ENCODE measurements at regions not wholly inside any gene's neighbourhood (a gene's known extent, or its start where the extent isn't known, plus 50 kb on each side); places are given as distances from the start of the nearest gene placed in this dataset.

GRCh38 chr1:4565166-4565565 lies 89.2 kb upstream of the AJAP1 start:
- Histone ChIP-seq H3K9ac (ENCODE audit: low read length) (no peak overlapping the region), H3K4me1 (ENCODE audit: control insufficient read depth, low read depth, low read length) (no peaks in the 10 kb centered on the region), H3K4me3 (ENCODE audit: low read length) (no peak overlapping the region), H3K36me3 (ENCODE audit: control insufficient read depth, low read depth, low read length) (no peaks in the 10 kb centered on the region), H3K27ac (ENCODE audit: low read length) (no peak overlapping the region), H3K9me3 (ENCODE audit: control insufficient read depth, low read depth, low read length) (no peaks in the 10 kb centered on the region), H3K27me3 (ENCODE audit: control insufficient read depth, insufficient read depth, low read length) (no peaks in the 10 kb centered on the region)

GRCh38 chr1:4565801-4566449 lies 88.5 kb upstream of the AJAP1 start:
- no peaks in the 10 kb centered on the region for H3K9me3 ChIP-seq (ENCODE audit: control insufficient read depth, low read depth, low read length)
- H3K27ac ChIP-seq (ENCODE audit: low read length) = no peak overlapping the region
- H3K9ac ChIP-seq (ENCODE audit: low read length) = no peak overlapping the region

GRCh38 chr1:4571263-4571662 lies 83.1 kb upstream of the AJAP1 start:
- Histone ChIP-seq H3K4me3 (ENCODE audit: low read length) (no peak overlapping the region), H3K4me1 (ENCODE audit: control insufficient read depth, low read depth, low read length) (no peaks in the 10 kb centered on the region), H3K9me3 (ENCODE audit: control insufficient read depth, low read depth, low read length) (no peaks in the 10 kb centered on the region), H3K36me3 (ENCODE audit: control insufficient read depth, low read depth, low read length) (no peaks in the 10 kb centered on the region), H3K27ac (ENCODE audit: low read length) (no peak overlapping the region), H3K9ac (ENCODE audit: low read length) (no peak overlapping the region), H3K27me3 (ENCODE audit: control insufficient read depth, insufficient read depth, low read length) (no peaks in the 10 kb centered on the region)

More at GRCh38 chr1:4565801-4566449, 88.5 kb upstream of the AJAP1 start:
- Histone ChIP-seq H3K36me3 (ENCODE audit: control insufficient read depth, low read depth, low read length) (no peaks in the 10 kb centered on the region), H3K4me1 (ENCODE audit: control insufficient read depth, low read depth, low read length) (no peaks in the 10 kb centered on the region), H3K27me3 (ENCODE audit: control insufficient read depth, insufficient read depth, low read length) (no peaks in the 10 kb centered on the region), H3K4me3 (ENCODE audit: low read length) (no peak overlapping the region)

GRCh38 chr1:4573526-4573925 lies 80.9 kb upstream of the AJAP1 start:
- no peaks in the 10 kb centered on the region for H3K36me3 ChIP-seq (ENCODE audit: control insufficient read depth, low read depth, low read length)
- no peaks in the 10 kb centered on the region for H3K27me3 ChIP-seq (ENCODE audit: control insufficient read depth, insufficient read depth, low read length)
- no peak overlapping the region for H3K9ac ChIP-seq (ENCODE audit: low read length)
- H3K4me1 ChIP-seq (ENCODE audit: control insufficient read depth, low read depth, low read length) = no peaks in the 10 kb centered on the region
- H3K9me3 ChIP-seq (ENCODE audit: control insufficient read depth, low read depth, low read length) = no peaks in the 10 kb centered on the region
- H3K4me3 ChIP-seq (ENCODE audit: low read length) = no peak overlapping the region
- no peak overlapping the region for H3K27ac ChIP-seq (ENCODE audit: low read length)

- Histone ChIP-seq H3K9me3 (ENCODE audit: control insufficient read depth, low read depth, low read length) (no peaks in the 10 kb centered on the region), H3K4me3 (ENCODE audit: low read length) (no peak overlapping the region), H3K36me3 (ENCODE audit: control insufficient read depth, low read depth, low read length) (no peaks in the 10 kb centered on the region), H3K27ac (ENCODE audit: low read length) (no peak overlapping the region), H3K27me3 (ENCODE audit: control insufficient read depth, insufficient read depth, low read length) (peaks cover 7% of the 10 kb centered on the region), H3K9ac (ENCODE audit: low read length) (no peak overlapping the region), H3K4me1 (ENCODE audit: control insufficient read depth, low read depth, low read length) (no peaks in the 10 kb centered on the region)
These were observed 72.6 kb upstream of the AJAP1 start for GRCh38 chr1:4581807-4582206.

GRCh38 chr1:4584449-4584848 lies 70.0 kb upstream of the AJAP1 start:
- Histone ChIP-seq H3K4me1 (ENCODE audit: control insufficient read depth, low read depth, low read length) (no peaks in the 10 kb centered on the region), H3K9ac (ENCODE audit: low read length) (no peak overlapping the region), H3K27ac (ENCODE audit: low read length) (no peak overlapping the region), H3K4me3 (ENCODE audit: low read length) (no peak overlapping the region), H3K9me3 (ENCODE audit: control insufficient read depth, low read depth, low read length) (no peaks in the 10 kb centered on the region), H3K27me3 (ENCODE audit: control insufficient read depth, insufficient read depth, low read length) (peaks cover 7% of the 10 kb centered on the region), H3K36me3 (ENCODE audit: control insufficient read depth, low read depth, low read length) (no peaks in the 10 kb centered on the region)

- Histone ChIP-seq H3K27me3 (ENCODE audit: control insufficient read depth, insufficient read depth, low read length) (peaks cover 7% of the 10 kb centered on the region), H3K9ac (ENCODE audit: low read length) (no peak overlapping the region), H3K36me3 (ENCODE audit: control insufficient read depth, low read depth, low read length) (no peaks in the 10 kb centered on the region), H3K4me1 (ENCODE audit: control insufficient read depth, low read depth, low read length) (no peaks in the 10 kb centered on the region), H3K9me3 (ENCODE audit: control insufficient read depth, low read depth, low read length) (no peaks in the 10 kb centered on the region), H3K27ac (ENCODE audit: low read length) (no peak overlapping the region), H3K4me3 (ENCODE audit: low read length) (no peak overlapping the region)
These were observed 69.2 kb upstream of the AJAP1 start for GRCh38 chr1:4585216-4585615.

- H3K36me3 ChIP-seq (ENCODE audit: control insufficient read depth, low read depth, low read length) = no peaks in the 10 kb centered on the region
- H3K27ac ChIP-seq (ENCODE audit: low read length) = no peak overlapping the region
- H3K9me3 ChIP-seq (ENCODE audit: control insufficient read depth, low read depth, low read length) = no peaks in the 10 kb centered on the region
- H3K9ac ChIP-seq (ENCODE audit: low read length) = no peak overlapping the region
- no peaks in the 10 kb centered on the region for H3K4me1 ChIP-seq (ENCODE audit: control insufficient read depth, low read depth, low read length)
- H3K27me3 ChIP-seq (ENCODE audit: control insufficient read depth, insufficient read depth, low read length) = peaks cover 7% of the 10 kb centered on the region
- H3K4me3 ChIP-seq (ENCODE audit: low read length) = no peak overlapping the region
These were observed 68.7 kb upstream of the AJAP1 start for GRCh38 chr1:4585705-4586104.

GRCh38 chr1:4586611-4587160 lies 67.7 kb upstream of the AJAP1 start:
- H3K27ac ChIP-seq (ENCODE audit: low read length) = no peak overlapping the region
- H3K4me3 ChIP-seq (ENCODE audit: low read length) = no peak overlapping the region
- no peaks in the 10 kb centered on the region for H3K36me3 ChIP-seq (ENCODE audit: control insufficient read depth, low read depth, low read length)
- no peak overlapping the region for H3K9ac ChIP-seq (ENCODE audit: low read length)
- no peaks in the 10 kb centered on the region for H3K9me3 ChIP-seq (ENCODE audit: control insufficient read depth, low read depth, low read length)
- H3K27me3 ChIP-seq (ENCODE audit: control insufficient read depth, insufficient read depth, low read length) = peaks cover 7% of the 10 kb centered on the region
- no peaks in the 10 kb centered on the region for H3K4me1 ChIP-seq (ENCODE audit: control insufficient read depth, low read depth, low read length)

- no peaks in the 10 kb centered on the region for H3K4me1 ChIP-seq (ENCODE audit: control insufficient read depth, low read depth, low read length)
- no peaks in the 10 kb centered on the region for H3K9me3 ChIP-seq (ENCODE audit: control insufficient read depth, low read depth, low read length)
- peaks cover 7% of the 10 kb centered on the region for H3K27me3 ChIP-seq (ENCODE audit: control insufficient read depth, insufficient read depth, low read length)
- no peak overlapping the region for H3K4me3 ChIP-seq (ENCODE audit: low read length)
- no peak overlapping the region for H3K9ac ChIP-seq (ENCODE audit: low read length)
- no peak overlapping the region for H3K27ac ChIP-seq (ENCODE audit: low read length)
- no peaks in the 10 kb centered on the region for H3K36me3 ChIP-seq (ENCODE audit: control insufficient read depth, low read depth, low read length)
These were observed 66.7 kb upstream of the AJAP1 start for GRCh38 chr1:4587721-4588120.

- Histone ChIP-seq H3K36me3 (ENCODE audit: control insufficient read depth, low read depth, low read length) (no peaks in the 10 kb centered on the region), H3K4me1 (ENCODE audit: control insufficient read depth, low read depth, low read length) (no peaks in the 10 kb centered on the region), H3K27ac (ENCODE audit: low read length) (no peak overlapping the region), H3K9me3 (ENCODE audit: control insufficient read depth, low read depth, low read length) (no peaks in the 10 kb centered on the region), H3K9ac (ENCODE audit: low read length) (no peak overlapping the region), H3K27me3 (ENCODE audit: control insufficient read depth, insufficient read depth, low read length) (no peaks in the 10 kb centered on the region), H3K4me3 (ENCODE audit: low read length) (no peak overlapping the region)
These were observed 63.7 kb upstream of the AJAP1 start for GRCh38 chr1:4590756-4591155.

GRCh38 chr1:4591926-4592325 lies 62.5 kb upstream of the AJAP1 start:
- Histone ChIP-seq H3K4me1 (ENCODE audit: control insufficient read depth, low read depth, low read length) (no peaks in the 10 kb centered on the region), H3K27ac (ENCODE audit: low read length) (no peak overlapping the region), H3K36me3 (ENCODE audit: control insufficient read depth, low read depth, low read length) (no peaks in the 10 kb centered on the region), H3K27me3 (ENCODE audit: control insufficient read depth, insufficient read depth, low read length) (no peaks in the 10 kb centered on the region), H3K9me3 (ENCODE audit: control insufficient read depth, low read depth, low read length) (no peaks in the 10 kb centered on the region), H3K4me3 (ENCODE audit: low read length) (no peak overlapping the region), H3K9ac (ENCODE audit: low read length) (no peak overlapping the region)

Measured in iPS-18a (cell line).